Thyroid gland (tissue), 4 donors: ENCODE measurements at regions not wholly inside any gene's neighbourhood (a gene's known extent, or its start where the extent isn't known, plus 50 kb on each side); places are given as distances from the start of the nearest gene placed in this dataset.

Source experiments
- DNase-seq, 2 donors: peaks; one replicate each; pipeline ENCODE4 v3.0.0-alpha.2; 2019
- H3K27ac ChIP-seq, 3 donors: fragments of 200-600 bp; sonication (generic); 1 replicate in 2 of 3; 2 replicates in 1 of 3; pipeline ENCODE4 v1.5.1; 2016 to 2019; ENCODE audit warnings: mild to moderate bottlenecking in 1 of 3, moderate library complexity in 1 of 3
- H3K27me3 ChIP-seq: fragments of 200-600 bp; sonication (generic); one replicate; pipeline ENCODE4 v1.5.1; 2019
- H3K36me3 ChIP-seq, 2 donors: fragments of 200-600 bp; sonication (generic); one replicate each; pipeline ENCODE4 v1.5.1; 2016 to 2019
- H3K4me1 ChIP-seq, 2 donors: fragments of 200-600 bp; sonication (generic); one replicate each; pipeline ENCODE4 v1.5.1; 2017 to 2019
- H3K4me3 ChIP-seq, 3 donors: fragments of 200-600 bp; sonication (generic); replicated peaks in 1 of 3; 1 replicate in 2 of 3; 2 replicates in 1 of 3; pipeline ENCODE4 v1.5.1; 2016; ENCODE audit warnings: mild to moderate bottlenecking in 1 of 3
- H3K9me3 ChIP-seq: fragments of 200-600 bp; sonication (generic); one replicate; pipeline ENCODE4 v1.5.1; 2017
- CTCF ChIP-seq, 6 experiments: fragments of 200-600 bp in 3 of 6; fragments of 450-650 bp in 3 of 6; sonication (generic) in 3 of 6; IDR thresholded peaks; one replicate each; pipeline ENCODE4 v1.5.1; 2016 to 2019; ENCODE audit warnings: antibody characterized with exemption in 6 of 6, mild to moderate bottlenecking in 2 of 6, inconsistent platforms in 1 of 6, moderate library complexity in 1 of 6
- POLR2A ChIP-seq, 2 donors: fragments of 450-650 bp; IDR thresholded peaks; one replicate each; pipeline ENCODE4 v1.6.1; 2017; ENCODE audit warnings: antibody characterized with exemption in 2 of 2, mild to moderate bottlenecking in 2 of 2, moderate library complexity in 1 of 2
- WGBS, 2 donors: methylation state at CpG; one replicate each; pipeline ENCODE4 v1.1.5; 2017; 5-methylcytosine and 5-hydroxymethylcytosine counted together
- intact Hi-C: fragments of 100-400 bp; cut with DNase I; formaldehyde crosslinking; loops from one replicate; pipeline ENCODE4 v1.15.1; 2023

DNA sequence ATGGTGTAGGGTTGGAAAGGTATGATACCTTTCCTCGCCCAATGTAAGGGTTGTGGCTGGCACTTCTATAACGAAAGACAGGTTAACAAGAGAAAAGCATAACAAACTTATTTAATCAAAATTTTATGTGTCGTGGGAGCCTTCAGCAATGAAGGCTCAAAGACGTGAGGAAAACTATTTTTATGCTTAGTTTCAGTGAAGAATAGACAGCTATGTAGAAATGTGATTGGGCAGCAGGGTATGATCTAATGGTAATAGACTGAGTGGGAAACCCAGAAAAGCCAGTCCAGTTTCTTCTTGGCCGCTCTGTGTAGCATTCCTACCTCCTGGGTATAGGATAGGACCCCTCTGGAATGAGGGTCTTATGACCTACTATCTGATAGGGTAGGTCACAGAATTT, 464.7 kb downstream of the ADGRL2 start:
- H3K4me1 ChIP-seq, result no peaks in the 10 kb centered on the region
- no peaks in the 10 kb centered on the region for H3K27me3 ChIP-seq
- intact Hi-C loops, result no loop called here
- 81 to 94% methylated on average over 5 of the region's 5 CpGs for WGBS, 2 donors
- no peaks in the 10 kb centered on the region for H3K9me3 ChIP-seq
- TF ChIP-seq CTCF (IDR thresholded peaks at IDR 0.05) (no peak), POLR2A (IDR thresholded peaks at IDR 0.05) (no peak)
- no peaks in the 10 kb centered on the region for H3K36me3 ChIP-seq
- DNase-seq, result no peak
- H3K27ac ChIP-seq, result no peak overlapping the region
- H3K4me3 ChIP-seq, result no peak overlapping the region

GRCh38 chr1:82264802-82265201, 464.1 kb downstream of the ADGRL2 start:
- intact Hi-C loops, result no loop called here

GRCh38 chr1:82263396-82263795, 462.7 kb downstream of the ADGRL2 start:
- no peak for DNase-seq
- Histone ChIP-seq H3K9me3 (no peaks in the 10 kb centered on the region), H3K4me3 (no peak overlapping the region), H3K4me1 (no peaks in the 10 kb centered on the region), H3K36me3 (no peaks in the 10 kb centered on the region), H3K27ac (no peak overlapping the region), H3K27me3 (no peaks in the 10 kb centered on the region)
- intact Hi-C loops, result no loop called here
- WGBS, 2 donors, result 85 to 88% methylated on average over 1 of the region's 1 CpG
- TF ChIP-seq POLR2A (IDR thresholded peaks at IDR 0.05) (no peak), CTCF (IDR thresholded peaks at IDR 0.05) (no peak)

More at GRCh38 chr1:82264802-82265201, 464.1 kb downstream of the ADGRL2 start:
- no peak for DNase-seq
- Histone ChIP-seq H3K4me1 (no peaks in the 10 kb centered on the region), H3K36me3 (no peaks in the 10 kb centered on the region), H3K9me3 (no peaks in the 10 kb centered on the region), H3K4me3 (no peak overlapping the region), H3K27ac (no peak overlapping the region), H3K27me3 (no peaks in the 10 kb centered on the region)
- TF ChIP-seq CTCF (IDR thresholded peaks at IDR 0.05) (no peak), POLR2A (IDR thresholded peaks at IDR 0.05) (no peak)
- 91 to 92% methylated on average over 3 of the region's 3 CpGs for WGBS, 2 donors

DNA sequence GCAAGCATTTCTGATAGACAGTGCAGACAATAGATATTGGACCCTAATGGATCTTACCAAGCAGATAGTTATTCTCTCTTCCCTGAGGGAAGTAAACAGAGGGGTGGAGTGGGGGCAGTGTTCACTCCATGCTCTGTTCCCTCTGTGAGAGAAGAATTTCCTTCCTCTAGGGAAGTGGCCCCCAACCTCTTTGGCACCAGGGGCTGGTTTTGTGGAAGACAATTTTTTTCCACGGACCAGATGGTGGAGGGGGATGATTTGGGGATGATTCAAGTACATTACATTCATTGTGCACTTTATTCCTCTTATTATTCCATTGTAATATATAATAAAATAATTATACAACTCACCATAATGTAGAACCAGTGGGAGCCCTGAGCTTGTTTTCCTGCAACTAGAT, 459.9 kb downstream of the ADGRL2 start:
- Histone ChIP-seq H3K4me3 (no peak overlapping the region), H3K27me3 (no peaks in the 10 kb centered on the region), H3K27ac (no peak overlapping the region), H3K36me3 (no peaks in the 10 kb centered on the region), H3K4me1 (no peaks in the 10 kb centered on the region), H3K9me3 (no peaks in the 10 kb centered on the region)
- WGBS, 2 donors, result 32 to 56% methylated on average over 1 of the region's 1 CpG
- intact Hi-C loops, result no loop called here
- DNase-seq, result no peak
- no peak for TF ChIP-seq CTCF (IDR thresholded peaks at IDR 0.05)

DNA sequence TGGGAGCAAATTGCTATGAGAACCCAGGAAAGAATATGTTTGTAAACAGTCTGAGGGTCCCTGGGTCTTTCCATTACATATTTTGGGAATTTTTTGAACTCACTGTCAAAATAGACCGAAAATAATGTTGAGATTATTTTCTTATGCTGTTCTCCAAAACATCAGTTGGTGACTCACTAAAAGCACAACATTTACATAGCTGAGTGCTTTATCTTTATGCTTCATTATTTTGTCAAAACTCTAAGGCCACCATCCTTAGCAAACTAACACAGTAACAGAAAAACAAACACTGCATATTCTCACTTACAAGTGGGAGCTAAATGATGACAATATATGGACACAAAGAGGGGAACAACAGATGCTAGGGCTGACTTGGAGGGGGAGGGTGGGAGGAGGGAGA, 459.3 kb downstream of the ADGRL2 start:
- Histone ChIP-seq H3K9me3 (no peaks in the 10 kb centered on the region), H3K27ac (no peak overlapping the region), H3K4me1 (no peaks in the 10 kb centered on the region), H3K27me3 (no peaks in the 10 kb centered on the region), H3K36me3 (no peaks in the 10 kb centered on the region), H3K4me3 (no peak overlapping the region)
- intact Hi-C loops, result no loop called here
- DNase-seq, result no peak
- WGBS, 2 donors, result 41 to 53% methylated on average over 1 of the region's 1 CpG
- TF ChIP-seq POLR2A (IDR thresholded peaks at IDR 0.05), result no peak
- TF ChIP-seq CTCF (IDR thresholded peaks at IDR 0.05), result no peak
